ENCODE measurements at regions not wholly inside any gene's neighbourhood (a gene's known extent, or its start where the extent isn't known, plus 50 kb on each side); places are given as distances from the start of the nearest gene placed in this dataset.
A peak's percentile ranks its signal among the peaks of the same experiment; 100 is the strongest.

GRCh38 chr12:105935981-105936380 lies 202.8 kb downstream of the NUAK1 start:
- DNase-seq (peak in 1 of 14 experiments; percentile 31), ATAC-seq (ENCODE audit: poor library complexity) (no peak)
- ChIA-PET CTCF (no interaction called here), POLR2A (no interaction called here)
- Histone ChIP-seq H3K36me3 (ENCODE audit: insufficient read depth, low read length) (no peaks in the 10 kb centered on the region), H3K9me3 (ENCODE audit: control insufficient read depth in 1 of 2, insufficient read depth in 1 of 2, low read length in 2 of 2) (peaks cover 0 to 5% of the 10 kb centered on the region in 2 experiments), H3K4me1 (ENCODE audit: insufficient read depth, low read length) (no peaks in the 10 kb centered on the region), H3K27me3 (ENCODE audit: control insufficient read depth in 1 of 2, insufficient read depth in 2 of 2, low read length in 2 of 2) (peaks cover 0 to 5% of the 10 kb centered on the region in 2 experiments), H3K27ac (ENCODE audit: low read depth in 1 of 2, low read length in 2 of 2) (no peak overlapping the region), H3K4me3 (ENCODE audit: low read length) (no peak overlapping the region)
- H3K27me3 Mint-ChIP-seq, result peaks cover 8% of the 10 kb centered on the region
- no peak for TF ChIP-seq CTCF (IDR thresholded peaks at IDR 0.05)
- no peaks in the 10 kb centered on the region for H3K4me1 Mint-ChIP-seq (ENCODE audit: low read depth)
- no peaks in the 10 kb centered on the region for H3K9me3 Mint-ChIP-seq
- intact Hi-C loops (cut with DNase I, micrococcal nuclease), result no loop called here
- H3K36me3 Mint-ChIP-seq (ENCODE audit: low read depth), result no peaks in the 10 kb centered on the region
- H3K27ac Mint-ChIP-seq, result no peak overlapping the region
- no peak overlapping the region for H3K4me3 Mint-ChIP-seq

GRCh38 chr12:105936496-105936895 lies 202.3 kb downstream of the NUAK1 start:
- Histone ChIP-seq H3K4me1 (ENCODE audit: insufficient read depth, low read length) (no peaks in the 10 kb centered on the region), H3K4me3 (ENCODE audit: low read length) (no peak overlapping the region), H3K36me3 (ENCODE audit: insufficient read depth, low read length) (no peaks in the 10 kb centered on the region), H3K9me3 (ENCODE audit: control insufficient read depth in 1 of 2, insufficient read depth in 1 of 2, low read length in 2 of 2) (peaks cover 0 to 5% of the 10 kb centered on the region in 2 experiments), H3K27ac (ENCODE audit: low read depth in 1 of 2, low read length in 2 of 2) (no peak overlapping the region), H3K27me3 (ENCODE audit: control insufficient read depth in 1 of 2, insufficient read depth in 2 of 2, low read length in 2 of 2) (peaks cover 0 to 5% of the 10 kb centered on the region in 2 experiments)
- ChIA-PET POLR2A (no interaction called here), CTCF (no interaction called here)
- H3K27ac Mint-ChIP-seq, result no peak overlapping the region
- no peak for TF ChIP-seq CTCF (IDR thresholded peaks at IDR 0.05)
- no peaks in the 10 kb centered on the region for H3K36me3 Mint-ChIP-seq (ENCODE audit: low read depth)
- no peaks in the 10 kb centered on the region for H3K9me3 Mint-ChIP-seq
- intact Hi-C loops (cut with DNase I, micrococcal nuclease), result no loop called here
- no peak for DNase-seq
- ATAC-seq (ENCODE audit: poor library complexity), result no peak
- H3K4me1 Mint-ChIP-seq (ENCODE audit: low read depth), result no peaks in the 10 kb centered on the region
- no peak overlapping the region for H3K4me3 Mint-ChIP-seq
- peaks cover 8% of the 10 kb centered on the region for H3K27me3 Mint-ChIP-seq

- DNase-seq (no peak), ATAC-seq (ENCODE audit: poor library complexity) (no peak)
- Histone ChIP-seq H3K4me1 (ENCODE audit: insufficient read depth, low read length) (no peaks in the 10 kb centered on the region), H3K27ac (ENCODE audit: low read depth in 1 of 2, low read length in 2 of 2) (no peak overlapping the region), H3K27me3 (ENCODE audit: control insufficient read depth in 1 of 2, insufficient read depth in 2 of 2, low read length in 2 of 2) (peaks cover 0 to 5% of the 10 kb centered on the region in 2 experiments), H3K9me3 (ENCODE audit: control insufficient read depth in 1 of 2, insufficient read depth in 1 of 2, low read length in 2 of 2) (peaks cover 0 to 5% of the 10 kb centered on the region in 2 experiments), H3K4me3 (ENCODE audit: low read length) (no peak overlapping the region), H3K36me3 (ENCODE audit: insufficient read depth, low read length) (no peaks in the 10 kb centered on the region)
- H3K4me3 Mint-ChIP-seq, result no peak overlapping the region
- TF ChIP-seq CTCF (IDR thresholded peaks at IDR 0.05), result no peak
- peaks cover 8% of the 10 kb centered on the region for H3K27me3 Mint-ChIP-seq
- no peaks in the 10 kb centered on the region for H3K4me1 Mint-ChIP-seq (ENCODE audit: low read depth)
- no peak overlapping the region for H3K27ac Mint-ChIP-seq
- intact Hi-C loops (cut with DNase I, micrococcal nuclease), result no loop called here
- ChIA-PET CTCF (no interaction called here), POLR2A (no interaction called here)
- no peaks in the 10 kb centered on the region for H3K36me3 Mint-ChIP-seq (ENCODE audit: low read depth)
- H3K9me3 Mint-ChIP-seq, result no peaks in the 10 kb centered on the region
Measured at GRCh38 chr12:105937009-105937408, 201.7 kb downstream of the NUAK1 start.

Measured in CD4-positive, alpha-beta T cell (primary cell).